ENCODE measurements at regions not wholly inside any gene's neighbourhood (a gene's known extent, or its start where the extent isn't known, plus 50 kb on each side); places are given as distances from the start of the nearest gene placed in this dataset.

DNA sequence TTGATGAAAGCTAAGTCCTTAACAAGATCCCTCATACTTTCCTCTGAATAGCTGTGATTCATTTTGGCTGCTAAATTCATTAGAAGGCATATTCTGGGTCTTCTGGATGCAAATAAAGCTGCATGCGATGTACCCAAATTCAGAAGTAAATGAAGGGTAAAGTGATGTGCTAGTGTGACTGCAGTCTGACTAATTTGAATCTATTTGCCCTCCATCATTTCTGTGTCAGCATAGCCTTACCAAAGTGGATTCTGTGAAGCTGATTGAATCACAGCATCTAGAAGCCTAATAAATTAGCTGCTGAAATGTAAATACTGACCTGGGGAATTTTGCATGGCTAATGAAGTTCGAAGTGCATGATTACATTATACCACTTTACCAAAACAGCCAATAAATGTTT, 162.2 kb downstream of the TPH2 start:
- Histone ChIP-seq H3K36me3 (ENCODE audit: low read depth, low read length) (no peaks in the 10 kb centered on the region), H3F3A (ENCODE audit: low read length, unreplicated experiment) (no peaks in the 10 kb centered on the region), H3K79me2 (ENCODE audit: low read length) (no peaks in the 10 kb centered on the region), H3K9ac (ENCODE audit: low read length) (no peak overlapping the region), H3K9me2 (replicated peaks; ENCODE audit: low read length) (no peaks in the 10 kb centered on the region), H3K27ac (ENCODE audit: low read length) (no peak overlapping the region), H4K20me1 (ENCODE audit: low read length) (no peaks in the 10 kb centered on the region), H3K4me1 (ENCODE audit: insufficient read depth, low read length) (no peaks in the 10 kb centered on the region), H3K4me3 (ENCODE audit: low read length) (no peak overlapping the region), H3K9me3 (ENCODE audit: low read length) (no peaks in the 10 kb centered on the region), H2AFZ (ENCODE audit: low read length) (no peak overlapping the region), H3K27me3 (ENCODE audit: low read length) (peaks cover 11% of the 10 kb centered on the region; the same call in 1 of the 2 replicates), H3K4me2 (ENCODE audit: low read length) (no peak overlapping the region)
- TF ChIP-seq, protein P1, sequence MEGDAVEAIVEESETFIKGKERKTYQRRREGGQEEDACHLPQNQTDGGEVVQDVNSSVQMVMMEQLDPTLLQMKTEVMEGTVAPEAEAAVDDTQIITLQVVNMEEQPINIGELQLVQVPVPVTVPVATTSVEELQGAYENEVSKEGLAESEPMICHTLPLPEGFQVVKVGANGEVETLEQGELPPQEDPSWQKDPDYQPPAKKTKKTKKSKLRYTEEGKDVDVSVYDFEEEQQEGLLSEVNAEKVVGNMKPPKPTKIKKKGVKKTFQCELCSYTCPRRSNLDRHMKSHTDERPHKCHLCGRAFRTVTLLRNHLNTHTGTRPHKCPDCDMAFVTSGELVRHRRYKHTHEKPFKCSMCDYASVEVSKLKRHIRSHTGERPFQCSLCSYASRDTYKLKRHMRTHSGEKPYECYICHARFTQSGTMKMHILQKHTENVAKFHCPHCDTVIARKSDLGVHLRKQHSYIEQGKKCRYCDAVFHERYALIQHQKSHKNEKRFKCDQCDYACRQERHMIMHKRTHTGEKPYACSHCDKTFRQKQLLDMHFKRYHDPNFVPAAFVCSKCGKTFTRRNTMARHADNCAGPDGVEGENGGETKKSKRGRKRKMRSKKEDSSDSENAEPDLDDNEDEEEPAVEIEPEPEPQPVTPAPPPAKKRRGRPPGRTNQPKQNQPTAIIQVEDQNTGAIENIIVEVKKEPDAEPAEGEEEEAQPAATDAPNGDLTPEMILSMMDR (conservative IDR thresholded peaks at IDR 0.05; ENCODE audit: low read depth, low read length), result no peak
- TF ChIP-seq EZH2phosphoT487 (IDR thresholded peaks at IDR 0.05; ENCODE audit: borderline replicate concordance, low read length) (no peak), EZH2 (IDR thresholded peaks at IDR 0.05; ENCODE audit: low read length, unreplicated experiment) (no peak)
- intact Hi-C loops (cut with micrococcal nuclease), result no loop called here
- DNase-seq, result no peak
- no peak for ATAC-seq
- BruUV-seq (replicated peaks), result no TSS peak
- POLR2A ChIA-PET (ENCODE audit: unreplicated experiment), result no interaction called here
- CTCF ChIA-PET, result no interaction called here

DNA sequence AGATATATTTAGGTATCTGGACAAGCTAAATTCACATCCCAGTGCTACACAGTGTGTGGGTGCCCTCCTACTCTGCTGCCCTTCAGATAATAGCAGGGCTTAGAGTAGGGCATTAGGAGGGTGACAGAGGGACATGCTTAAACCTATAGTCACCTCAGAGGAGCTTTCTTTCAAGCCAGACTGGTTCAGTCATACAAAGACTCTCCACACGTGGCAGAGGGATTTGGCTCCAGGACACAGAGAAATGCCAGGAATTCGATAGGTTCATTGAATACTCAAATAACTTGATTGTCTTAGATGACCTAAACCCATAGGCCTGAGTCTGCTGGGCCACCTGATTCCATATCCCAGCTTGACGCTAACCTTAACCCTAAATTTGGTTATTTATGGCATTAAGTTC, 163.5 kb downstream of the TPH2 start:
- no peaks in the 10 kb centered on the region for H3K79me2 ChIP-seq (ENCODE audit: low read length)
- H3K4me1 ChIP-seq (ENCODE audit: insufficient read depth, low read length), result no peaks in the 10 kb centered on the region
- no peak overlapping the region for H3K9ac ChIP-seq (ENCODE audit: low read length)
- ATAC-seq (no peak), DNase-seq (no peak)
- H2AFZ ChIP-seq (ENCODE audit: low read length), result no peak overlapping the region
- no peaks in the 10 kb centered on the region for H4K20me1 ChIP-seq (ENCODE audit: low read length)
- peaks cover 11% of the 10 kb centered on the region; the same call in 1 of the 2 replicates for H3K27me3 ChIP-seq (ENCODE audit: low read length)
- CTCF ChIA-PET, result no interaction called here
- POLR2A ChIA-PET (ENCODE audit: unreplicated experiment), result no interaction called here
- no peak overlapping the region for H3K4me3 ChIP-seq (ENCODE audit: low read length)
- no TSS peak for BruUV-seq (replicated peaks)
- no peak for TF ChIP-seq EZH2phosphoT487 (IDR thresholded peaks at IDR 0.05; ENCODE audit: borderline replicate concordance, low read length)
- TF ChIP-seq EZH2 (IDR thresholded peaks at IDR 0.05; ENCODE audit: low read length, unreplicated experiment), result no peak
- TF ChIP-seq, protein P1 (conservative IDR thresholded peaks at IDR 0.05; ENCODE audit: low read depth, low read length), result no peak
- intact Hi-C loops (cut with micrococcal nuclease), result no loop called here
- H3K9me3 ChIP-seq (ENCODE audit: low read length), result no peaks in the 10 kb centered on the region
- H3K4me2 ChIP-seq (ENCODE audit: low read length), result no peak overlapping the region
- H3F3A ChIP-seq (ENCODE audit: low read length, unreplicated experiment), result no peaks in the 10 kb centered on the region
- no peaks in the 10 kb centered on the region for H3K9me2 ChIP-seq (replicated peaks; ENCODE audit: low read length)
- no peaks in the 10 kb centered on the region for H3K36me3 ChIP-seq (ENCODE audit: low read depth, low read length)
- H3K27ac ChIP-seq (ENCODE audit: low read length), result no peak overlapping the region

- no peaks in the 10 kb centered on the region for H3K4me1 ChIP-seq (ENCODE audit: insufficient read depth, low read length)
- no peaks in the 10 kb centered on the region for H3K79me2 ChIP-seq (ENCODE audit: low read length)
- TF ChIP-seq, protein P1 (conservative IDR thresholded peaks at IDR 0.05; ENCODE audit: low read depth, low read length), result no peak
- TF ChIP-seq EZH2 (IDR thresholded peaks at IDR 0.05; ENCODE audit: low read length, unreplicated experiment), result no peak
- no peak for TF ChIP-seq EZH2phosphoT487 (IDR thresholded peaks at IDR 0.05; ENCODE audit: borderline replicate concordance, low read length)
- H3K27ac ChIP-seq (ENCODE audit: low read length), result no peak overlapping the region
- no peak overlapping the region for H3K9ac ChIP-seq (ENCODE audit: low read length)
- no peak overlapping the region for H3K4me3 ChIP-seq (ENCODE audit: low read length)
- no peaks in the 10 kb centered on the region for H3F3A ChIP-seq (ENCODE audit: low read length, unreplicated experiment)
- no TSS peak for BruUV-seq (replicated peaks)
- no peaks in the 10 kb centered on the region for H4K20me1 ChIP-seq (ENCODE audit: low read length)
- ChIA-PET POLR2A (ENCODE audit: unreplicated experiment) (no interaction called here), CTCF (no interaction called here)
- intact Hi-C loops (cut with micrococcal nuclease), result no loop called here
- peaks cover 33% of the 10 kb centered on the region for H3K27me3 ChIP-seq (ENCODE audit: low read length)
- DNase-seq (no peak), ATAC-seq (no peak)
- H3K4me2 ChIP-seq (ENCODE audit: low read length), result no peak overlapping the region
- H3K9me2 ChIP-seq (replicated peaks; ENCODE audit: low read length), result no peaks in the 10 kb centered on the region
- no peak overlapping the region for H2AFZ ChIP-seq (ENCODE audit: low read length)
- no peaks in the 10 kb centered on the region for H3K9me3 ChIP-seq (ENCODE audit: low read length)
- H3K36me3 ChIP-seq (ENCODE audit: low read depth, low read length), result no peaks in the 10 kb centered on the region
Measured at GRCh38 chr12:72105849-72106248, 166.3 kb upstream of the TRHDE start.
